PC-3 (cell line): ENCODE measurements at regions not wholly inside any gene's neighbourhood (a gene's known extent, or its start where the extent isn't known, plus 50 kb on each side); places are given as distances from the start of the nearest gene placed in this dataset.

ENCODE experiments used
- CTCF ChIP-seq: fragments of 300-600 bp; sonication (generic); conservative IDR thresholded peaks from 2 replicates; pipeline ENCODE4 v1.5.1; 2017; ENCODE audit warnings: antibody characterized with exemption, low read depth, mild to moderate bottlenecking, low read length
- EZH2phosphoT487 ChIP-seq: fragments of 300-600 bp; sonication (generic); IDR thresholded peaks from 2 replicates; pipeline ENCODE4 v1.6.1; 2018; ENCODE audit warnings: mild to moderate bottlenecking, antibody characterized with exemption, low read length, borderline replicate concordance

GRCh38 chr13:79096099-79096498, 310.0 kb downstream of the RBM26 start:
- TF ChIP-seq CTCF (no peak), EZH2phosphoT487 (no peak)
